HG02623 (cell line): ENCODE measurements at regions not wholly inside any gene's neighbourhood (a gene's known extent, or its start where the extent isn't known, plus 50 kb on each side); places are given as distances from the start of the nearest gene placed in this dataset.
"Not testable (repeated sequence)": the region's sequence is repeated elsewhere in the genome, so short reads cannot be mapped to it uniquely, and the experiment has no call there.

Source experiments
- ATAC-seq: cut with Tn5 transposase; IDR thresholded peaks from one replicate; pipeline ENCODE4 v1.9.1; 2021; ENCODE audit warnings: moderate library complexity; ENCODE audit not compliant: unreplicated experiment

- peak; percentile 78 for ATAC-seq
These were observed 512.9 kb upstream of the ACVR2A start for GRCh38 chr2:147331790-147332419.

DNA sequence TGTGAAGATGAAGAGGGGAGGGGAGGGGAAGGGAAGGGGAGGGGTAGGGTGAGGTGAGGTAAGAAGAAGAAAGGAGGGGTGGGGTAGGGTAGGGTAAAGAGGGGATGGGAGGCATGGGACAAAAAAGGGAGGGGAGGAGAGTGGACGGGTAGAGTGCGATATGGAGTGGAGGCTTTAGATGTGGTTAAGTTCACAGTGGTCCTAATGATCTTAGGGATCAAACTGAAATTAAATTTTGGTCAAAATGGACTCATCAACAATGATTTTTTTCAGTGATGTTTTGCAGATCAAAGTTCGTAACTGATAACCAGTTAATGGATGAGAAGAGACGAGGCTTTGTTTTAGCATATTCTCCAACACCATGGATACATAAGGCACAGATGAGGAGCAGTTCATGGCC is 513.9 kb upstream of the ACVR2A start:
- ATAC-seq, result no peak

DNA sequence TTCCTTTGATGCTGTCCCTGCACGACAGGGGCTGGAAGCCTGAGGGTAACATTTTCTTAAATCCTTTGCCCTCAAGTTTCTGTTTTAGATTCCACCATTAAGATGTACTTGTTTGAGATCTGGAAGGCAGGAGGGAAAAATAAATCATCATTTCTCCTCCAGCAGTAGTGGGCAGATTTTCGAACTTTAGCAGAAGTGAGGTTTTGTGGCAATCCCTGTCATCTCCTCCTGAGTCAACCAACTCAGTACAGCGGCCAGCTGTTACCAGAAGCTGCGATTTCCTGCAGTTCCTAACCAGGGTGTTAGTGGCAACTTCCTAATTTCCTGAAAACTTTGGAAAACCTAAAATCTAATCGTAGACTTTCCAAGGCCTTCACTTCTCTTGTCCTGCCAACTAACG is 517.2 kb upstream of the ACVR2A start:
- ATAC-seq, result no peak

GRCh38 chr2:147325990-147326389 is 518.8 kb upstream of the ACVR2A start:
- no peak for ATAC-seq

- no peak for ATAC-seq
These were observed 524.7 kb upstream of the ACVR2A start for GRCh38 chr2:147320146-147320545.

- no peak for ATAC-seq
These were observed 533.8 kb upstream of the ACVR2A start for GRCh38 chr2:147311058-147311430.

GRCh38 chr2:147310335-147311057 is 534.3 kb upstream of the ACVR2A start:
- ATAC-seq, result no peak

DNA sequence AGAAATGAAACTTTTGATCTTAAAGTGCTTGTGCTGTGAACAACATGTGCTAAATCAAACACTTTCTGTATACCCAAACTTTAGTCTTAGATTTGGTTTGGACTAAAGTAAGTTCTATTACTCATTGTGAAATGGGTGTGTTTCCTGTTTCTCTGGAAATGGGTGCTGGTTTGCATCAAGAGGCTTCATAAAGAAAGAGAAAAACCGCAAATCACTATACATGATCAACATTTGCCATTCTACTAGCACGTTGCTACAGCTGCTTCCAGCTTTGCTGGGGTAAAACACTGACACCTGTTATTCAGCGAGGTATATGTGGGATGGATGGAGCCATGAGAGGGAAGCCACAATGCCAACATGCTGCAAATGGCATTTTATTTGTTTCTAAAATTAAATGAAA is 547.0 kb upstream of the ACVR2A start:
- peak; percentile 96 for ATAC-seq

GRCh38 chr2:147294825-147295392 is 549.9 kb upstream of the ACVR2A start:
- no peak for ATAC-seq

GRCh38 chr2:147293991-147294824 is 550.6 kb upstream of the ACVR2A start:
- no peak for ATAC-seq

- no peak for ATAC-seq
These were observed 556.7 kb upstream of the ACVR2A start for GRCh38 chr2:147288131-147288530.

DNA sequence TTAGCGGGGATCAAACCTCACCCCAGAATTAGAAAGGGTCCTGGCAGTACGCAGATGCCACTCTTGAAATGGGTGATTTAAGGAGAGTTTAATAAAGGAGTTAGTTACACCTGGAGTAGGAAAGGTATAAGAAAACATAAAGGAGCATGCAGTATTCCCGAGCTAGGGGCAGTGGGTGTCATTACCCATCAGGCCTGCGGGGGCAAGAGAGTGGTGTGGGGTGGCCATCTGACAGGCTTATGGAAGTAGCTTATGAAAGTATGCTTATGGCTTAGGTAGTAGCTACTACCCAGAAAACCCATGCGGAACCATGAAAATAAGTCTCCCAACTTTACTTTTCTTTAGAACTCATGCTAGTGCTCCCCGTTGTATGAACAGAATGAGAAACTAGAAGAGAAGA is 568.9 kb upstream of the ACVR2A start:
- ATAC-seq, result no peak

DNA sequence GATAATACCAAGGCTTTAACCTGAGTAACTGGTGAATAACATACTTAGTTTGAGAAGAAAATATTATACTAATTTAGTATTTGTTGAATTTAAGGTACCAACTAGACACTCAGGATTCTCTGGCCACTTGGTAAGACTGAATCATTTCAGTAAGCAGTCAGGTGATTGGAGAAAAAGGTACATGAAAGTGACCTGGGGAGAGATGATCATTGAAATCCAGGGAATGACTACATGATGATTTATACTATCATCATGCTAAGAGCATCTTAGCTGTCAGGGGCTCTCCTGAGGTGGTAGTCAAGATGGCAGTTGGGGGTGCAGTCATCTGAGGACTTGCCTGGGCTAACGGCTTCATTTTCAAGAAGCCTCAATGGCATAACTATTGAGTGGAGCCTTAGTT is 571.2 kb upstream of the ACVR2A start:
- ATAC-seq, result no peak

DNA sequence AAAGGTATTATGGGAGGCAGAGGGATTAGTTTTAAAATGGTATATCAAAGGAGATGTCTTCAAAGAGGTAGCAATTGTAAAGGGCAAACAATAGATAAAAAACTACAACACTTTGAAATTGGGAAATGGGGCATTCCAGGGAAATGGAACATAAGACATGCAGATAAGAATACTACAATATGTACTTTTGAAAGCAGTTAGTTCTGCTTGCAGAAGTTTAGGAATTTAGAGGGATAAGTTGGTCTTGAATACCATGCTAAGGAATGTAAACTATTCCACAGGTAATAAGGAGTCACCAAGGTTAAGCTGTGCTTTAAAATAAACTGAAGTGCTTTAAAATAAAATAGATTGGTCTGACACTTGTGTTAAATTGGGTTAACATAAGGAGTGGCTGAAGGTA is 571.7 kb upstream of the ACVR2A start:
- no peak for ATAC-seq

DNA sequence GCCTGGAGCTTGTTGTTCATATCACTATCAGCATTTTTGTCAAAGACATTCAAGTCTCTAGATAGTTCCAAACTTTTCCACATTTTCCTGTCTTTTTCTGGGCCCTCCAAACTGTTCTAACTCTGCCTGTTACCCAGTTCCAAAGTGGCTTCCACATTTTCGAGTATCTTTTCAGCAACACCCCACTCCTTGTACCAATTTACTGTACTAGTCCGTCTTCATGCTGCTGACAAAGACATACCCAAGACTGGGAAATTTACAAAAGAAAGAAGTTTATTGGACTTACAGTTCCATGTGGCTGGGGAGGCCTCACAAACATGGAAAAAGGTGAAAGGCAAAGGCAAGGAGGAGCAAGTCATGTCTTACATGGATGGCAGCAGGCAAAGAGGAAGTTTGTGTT is 575.2 kb upstream of the ACVR2A start:
- not testable (repeated sequence) for ATAC-seq

- no peak for ATAC-seq
These were observed 584.6 kb upstream of the ACVR2A start for GRCh38 chr2:147260241-147260640.

DNA sequence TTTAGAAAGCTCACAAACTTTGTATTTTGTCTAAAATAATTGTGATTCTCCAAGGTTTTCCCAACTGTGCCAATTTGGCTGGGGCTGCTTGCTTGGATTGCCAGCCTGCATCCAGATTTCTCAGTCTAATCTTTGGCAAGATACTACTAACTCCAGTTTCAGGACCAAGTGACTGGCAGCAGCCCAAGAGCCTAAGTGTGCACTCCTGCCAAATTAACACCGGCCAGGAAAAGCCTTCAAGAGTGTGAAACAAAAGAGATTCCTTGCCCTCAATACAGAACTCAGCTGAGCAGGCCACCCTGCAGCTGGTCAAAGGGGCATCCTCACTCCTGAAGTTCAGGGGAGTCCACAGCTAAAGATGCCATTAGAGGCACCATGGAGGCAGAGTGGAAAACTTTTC is 589.0 kb upstream of the ACVR2A start:
- ATAC-seq, result no peak

DNA sequence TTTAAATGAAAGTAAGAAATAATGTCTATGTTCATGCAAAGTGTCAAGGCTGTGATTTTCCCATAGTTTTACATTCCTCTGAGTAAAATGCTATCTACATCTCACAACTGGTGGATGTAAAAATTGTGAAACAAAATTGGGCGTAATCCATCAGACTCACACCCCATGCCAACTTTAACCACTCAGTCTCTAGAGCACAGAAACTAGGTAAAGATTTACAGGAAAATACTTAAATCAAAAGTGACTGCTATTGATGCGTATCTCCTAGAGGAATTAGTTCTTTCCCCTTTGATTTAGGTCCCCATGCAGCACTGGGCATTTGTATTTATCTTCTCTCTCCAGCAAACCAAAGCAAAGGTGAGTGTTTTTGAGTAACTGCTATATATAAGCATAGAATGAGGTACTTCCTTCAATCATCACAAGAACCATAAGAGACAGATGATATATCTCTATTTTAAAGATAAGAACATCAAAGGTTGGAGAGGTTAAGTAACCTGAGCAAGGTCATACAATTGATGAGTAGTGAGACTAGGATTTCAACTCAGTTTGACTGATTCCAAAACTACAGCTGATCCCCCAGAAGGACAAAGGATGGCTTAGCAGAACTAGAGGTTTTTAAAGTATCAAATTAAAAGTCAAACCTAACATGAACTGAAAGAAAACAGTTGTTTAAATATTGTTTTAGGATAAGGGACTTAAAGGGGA is 594.0 kb upstream of the ACVR2A start:
- ATAC-seq, result peak; percentile 59

- ATAC-seq, result no peak
These were observed 597.1 kb upstream of the ACVR2A start for GRCh38 chr2:147247749-147248148.

DNA sequence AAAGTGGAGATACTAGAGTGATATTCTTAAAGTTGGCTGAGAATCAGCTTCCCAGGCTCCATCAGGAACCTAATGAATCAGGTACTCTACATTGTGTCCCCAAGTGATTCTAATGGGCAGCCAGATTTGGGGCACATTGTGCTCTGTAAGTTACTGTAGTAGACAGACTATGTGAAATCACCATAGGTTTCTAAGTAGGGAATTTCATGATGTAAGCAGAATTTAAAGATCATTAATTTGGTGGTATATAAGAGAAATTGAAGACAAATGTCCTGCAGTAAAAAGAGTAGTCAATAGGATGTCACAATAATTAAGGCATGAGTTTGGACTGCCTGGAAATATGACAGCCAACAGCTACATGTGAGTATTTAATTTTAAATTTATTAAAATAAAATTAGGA is 602.4 kb upstream of the ACVR2A start:
- ATAC-seq, result no peak

- ATAC-seq, result no peak
These were observed 608.2 kb upstream of the ACVR2A start for GRCh38 chr2:147236601-147237000.
